Gastroesophageal sphincter (tissue), 4 donors: ENCODE measurements at regions not wholly inside any gene's neighbourhood (a gene's known extent, or its start where the extent isn't known, plus 50 kb on each side); places are given as distances from the start of the nearest gene placed in this dataset.

ENCODE experiments used
- ATAC-seq: fragments of 150-250 bp; one replicate; pipeline ENCODE4 v1.9.1; 2016; ENCODE audit warnings: mild to moderate bottlenecking, moderate library complexity
- H3K27ac ChIP-seq, 4 donors: fragments of 200-600 bp; sonication (generic) in 3 of 4; 1 replicate in 3 of 4; 2 replicates in 1 of 4; pipeline ENCODE4 v1.5.1; 2016 to 2019
- H3K27me3 ChIP-seq: fragments of 200-600 bp; sonication (generic); one replicate; pipeline ENCODE4 v1.5.1; 2019
- H3K36me3 ChIP-seq, 2 donors: fragments of 200-600 bp; sonication (generic); one replicate each; pipeline ENCODE4 v1.5.1; 2019; ENCODE audit warnings: control low read depth in 1 of 2
- H3K4me1 ChIP-seq, 3 donors: fragments of 200-600 bp; sonication (generic); 1 replicate in 2 of 3; 2 replicates in 1 of 3; pipeline ENCODE4 v1.5.1; 2016 to 2019; ENCODE audit warnings: control low read depth in 2 of 3
- H3K4me3 ChIP-seq, 2 donors: fragments of 200-600 bp; sonication (generic); one replicate each; pipeline ENCODE4 v1.5.1; 2019; ENCODE audit warnings: mild to moderate bottlenecking in 1 of 2, moderate library complexity in 1 of 2
- H3K9me3 ChIP-seq, 3 donors: fragments of 200-600 bp; sonication (generic); one replicate each; pipeline ENCODE4 v1.5.1; 2017 to 2019; ENCODE audit warnings: control low read depth in 2 of 3
- CTCF ChIP-seq, 4 experiments: fragments of 200-600 bp in 2 of 4; fragments of 450-650 bp in 2 of 4; sonication (generic) in 1 of 4; IDR thresholded peaks; one replicate each; pipeline ENCODE4 v1.5.1; 2017 to 2019; ENCODE audit warnings: antibody characterized with exemption in 4 of 4, mild to moderate bottlenecking in 2 of 4, moderate library complexity in 2 of 4
- EP300 ChIP-seq: sonication (generic); formaldehyde crosslinking; IDR thresholded peaks from one replicate; pipeline ENCODE4 v1.6.1; 2017; ENCODE audit warnings: antibody characterized with exemption, mild to moderate bottlenecking
- POLR2A ChIP-seq, 2 donors: fragments of 450-650 bp; IDR thresholded peaks; one replicate each; pipeline ENCODE4 v1.6.1; 2017; ENCODE audit warnings: antibody characterized with exemption in 2 of 2, mild to moderate bottlenecking in 2 of 2, moderate library complexity in 1 of 2
- POLR2AphosphoS5 ChIP-seq: sonication (generic); formaldehyde crosslinking; IDR thresholded peaks from one replicate; pipeline ENCODE4 v1.6.1; 2017; ENCODE audit warnings: antibody characterized with exemption
- small RNA-seq, 4 donors: library from RNA; depleted of rRNA; stranded (forward); fragments of <200 nt; gene quantifications; one replicate each; pipeline ENCODE3, GENCODE V24; 2016

- H3K27ac ChIP-seq = no peak overlapping the region
- H3K36me3 ChIP-seq = no peaks in the 10 kb centered on the region
- no peak overlapping the region for H3K4me3 ChIP-seq
- TF ChIP-seq POLR2AphosphoS5 (no peak), POLR2A (IDR thresholded peaks at IDR 0.05) (no peak), CTCF (IDR thresholded peaks at IDR 0.05) (no peak), EP300 (no peak)
- no peaks in the 10 kb centered on the region for H3K4me1 ChIP-seq
- ATAC-seq = no peak
- H3K27me3 ChIP-seq = no peaks in the 10 kb centered on the region
- peaks cover 0 to 35% (median 0%) of the 10 kb centered on the region in 3 donors for H3K9me3 ChIP-seq
Observed at GRCh38 chr15:25492315-25492714, 53.5 kb upstream of the UBE3A start.

Small RNAs in the stretch of these regions (small RNA-seq; reads per million reads assigned to genes)
- gene AC023449.1 = 0 reads per million in 4 donors
